ACC112 (cell line): ENCODE measurements at regions not wholly inside any gene's neighbourhood (a gene's known extent, or its start where the extent isn't known, plus 50 kb on each side); places are given as distances from the start of the nearest gene placed in this dataset.
"Not testable (repeated sequence)": the region's sequence is repeated elsewhere in the genome, so short reads cannot be mapped to it uniquely, and the experiment has no call there.

ENCODE experiments used
- H2AFZ ChIP-seq: fragments of 200-600 bp; sonication (generic); one replicate; pipeline ENCODE4 v1.6.0; 2017; ENCODE audit warnings: antibody characterized with exemption, low read length; ENCODE audit not compliant: unreplicated experiment
- H3K27ac ChIP-seq: fragments of 200-600 bp; sonication (generic); 2 replicates; pipeline ENCODE4 v1.5.1; 2014; ENCODE audit warnings: low read depth, mild to moderate bottlenecking, antibody characterized with exemption, low read length, moderate library complexity
- H3K27me3 ChIP-seq: fragments of 200-600 bp; sonication (generic); 2 replicates; pipeline ENCODE4 v1.6.1; 2014; ENCODE audit warnings: mild to moderate bottlenecking, antibody characterized with exemption, low read length, moderate library complexity, mixed read lengths; ENCODE audit not compliant: insufficient read depth
- H3K36me3 ChIP-seq: fragments of 200-600 bp; sonication (generic); 2 replicates; pipeline ENCODE4 v1.6.1; 2016; ENCODE audit warnings: mild to moderate bottlenecking, antibody characterized with exemption, low read length, moderate library complexity, mixed read lengths; ENCODE audit not compliant: insufficient read depth
- H3K4me1 ChIP-seq: fragments of 200-600 bp; sonication (generic); one replicate; pipeline ENCODE4 v1.6.1; 2016; ENCODE audit warnings: low read length, mixed read lengths; ENCODE audit not compliant: insufficient read depth, unreplicated experiment, control insufficient read depth
- H3K4me3 ChIP-seq: fragments of 200-600 bp; sonication (generic); 2 replicates; pipeline ENCODE4 v1.5.1; 2014; ENCODE audit warnings: mild to moderate bottlenecking, low read depth, low read length
- H3K79me2 ChIP-seq: fragments of 200-600 bp; sonication (generic); one replicate; pipeline ENCODE4 v1.6.0; 2016; ENCODE audit warnings: low read length; ENCODE audit not compliant: control insufficient read depth, unreplicated experiment, insufficient read depth

DNA sequence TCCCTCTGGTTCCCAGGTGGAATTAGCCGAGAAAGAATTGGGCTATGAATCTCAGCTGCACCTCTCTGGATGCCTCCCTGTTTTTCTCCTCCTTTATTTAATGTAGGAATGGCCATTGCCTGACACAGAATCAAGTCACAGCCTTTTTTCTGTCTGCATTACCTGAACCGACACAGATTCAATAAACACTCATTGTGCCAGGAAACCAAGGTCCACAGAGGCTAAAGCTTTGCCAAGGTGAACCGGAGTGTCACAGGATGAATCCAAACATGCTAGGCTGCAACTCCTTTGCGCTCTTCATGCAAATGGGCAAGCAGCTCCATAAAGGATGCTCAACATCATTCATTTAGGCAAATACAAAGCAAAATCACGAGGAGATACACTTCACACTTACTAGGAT is 199.8 kb upstream of the AGTR2 start:
- H2AFZ ChIP-seq, result no peak overlapping the region
- no peaks in the 10 kb centered on the region for H3K27me3 ChIP-seq
- no peaks in the 10 kb centered on the region for H3K36me3 ChIP-seq
- H3K79me2 ChIP-seq, result peaks cover 13% of the 10 kb centered on the region
- H3K4me3 ChIP-seq, result no peak overlapping the region
- no peak overlapping the region for H3K27ac ChIP-seq
- H3K4me1 ChIP-seq, result no peaks in the 10 kb centered on the region

DNA sequence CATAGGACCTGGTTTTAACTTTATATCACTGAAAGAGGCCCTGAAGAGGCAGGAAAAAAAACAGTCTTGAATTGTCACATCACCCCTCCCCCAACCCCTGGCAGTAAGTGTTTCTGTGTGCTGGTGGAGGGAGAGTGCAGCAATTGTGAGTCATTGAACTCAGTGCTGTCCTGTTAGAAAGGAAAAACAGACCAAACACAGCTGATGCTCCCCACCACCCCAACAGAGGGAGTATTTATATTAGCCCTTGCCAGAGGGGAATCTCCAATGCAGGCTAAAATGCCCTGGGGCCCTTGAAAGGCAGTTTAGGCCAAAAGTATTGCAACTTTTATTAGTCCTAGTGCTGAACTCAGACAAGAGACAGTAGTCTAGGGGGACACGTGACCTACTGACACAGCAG is 197.8 kb upstream of the AGTR2 start:
- no peaks in the 10 kb centered on the region for H3K36me3 ChIP-seq
- H3K4me1 ChIP-seq, result no peaks in the 10 kb centered on the region
- H3K27me3 ChIP-seq, result no peaks in the 10 kb centered on the region
- no peak overlapping the region for H2AFZ ChIP-seq
- H3K27ac ChIP-seq, result no peak overlapping the region
- H3K4me3 ChIP-seq, result no peak overlapping the region
- peaks cover 2% of the 10 kb centered on the region for H3K79me2 ChIP-seq

DNA sequence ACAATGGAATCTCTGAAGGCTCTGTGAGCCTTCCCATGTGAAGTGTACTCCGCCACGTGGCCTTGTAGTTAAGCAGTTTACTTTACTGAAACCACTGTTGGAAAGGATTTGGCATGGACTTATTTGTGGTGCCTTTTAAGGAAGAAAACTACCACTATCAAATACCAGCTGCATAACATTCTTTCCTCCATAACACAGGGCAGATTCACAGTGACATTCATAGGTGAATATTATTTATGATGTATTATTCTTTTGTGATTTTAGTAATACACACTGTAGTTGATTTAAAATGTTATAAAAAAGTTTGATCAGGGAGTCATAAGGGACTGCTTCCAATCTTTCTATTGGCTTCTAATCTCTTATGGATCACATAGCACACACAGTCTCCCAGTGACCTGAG is 192.5 kb upstream of the AGTR2 start:
- no peaks in the 10 kb centered on the region for H3K27me3 ChIP-seq
- no peak overlapping the region for H3K27ac ChIP-seq
- no peaks in the 10 kb centered on the region for H3K36me3 ChIP-seq
- H3K4me3 ChIP-seq, result no peak overlapping the region
- no peaks in the 10 kb centered on the region for H3K79me2 ChIP-seq
- no peaks in the 10 kb centered on the region for H3K4me1 ChIP-seq
- no peak overlapping the region for H2AFZ ChIP-seq

DNA sequence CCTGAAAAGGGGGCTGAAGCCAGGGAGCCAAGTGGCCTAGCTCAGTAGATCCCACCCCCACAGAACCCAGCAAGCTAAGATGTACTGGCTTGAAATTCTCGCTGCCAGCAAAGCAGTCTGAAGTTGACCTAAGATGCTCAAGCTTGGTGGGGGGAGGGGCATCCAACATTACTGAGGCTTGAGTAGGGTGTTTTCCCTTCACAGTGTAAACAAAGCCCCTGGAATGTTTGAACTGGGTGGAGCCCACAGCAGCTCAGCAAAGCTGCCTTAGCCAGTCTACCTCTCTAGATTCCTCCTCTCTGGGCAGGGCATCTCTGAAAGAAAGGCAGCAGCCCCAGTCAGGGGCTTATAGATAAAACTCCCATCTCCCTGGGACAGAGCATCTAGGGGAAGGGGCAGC is 187.4 kb upstream of the AGTR2 start:
- H3K4me3 ChIP-seq, H3K27ac ChIP-seq, H3K27me3 ChIP-seq, H2AFZ ChIP-seq, H3K36me3 ChIP-seq, H3K79me2 ChIP-seq, H3K4me1 ChIP-seq: not testable (repeated sequence)

DNA sequence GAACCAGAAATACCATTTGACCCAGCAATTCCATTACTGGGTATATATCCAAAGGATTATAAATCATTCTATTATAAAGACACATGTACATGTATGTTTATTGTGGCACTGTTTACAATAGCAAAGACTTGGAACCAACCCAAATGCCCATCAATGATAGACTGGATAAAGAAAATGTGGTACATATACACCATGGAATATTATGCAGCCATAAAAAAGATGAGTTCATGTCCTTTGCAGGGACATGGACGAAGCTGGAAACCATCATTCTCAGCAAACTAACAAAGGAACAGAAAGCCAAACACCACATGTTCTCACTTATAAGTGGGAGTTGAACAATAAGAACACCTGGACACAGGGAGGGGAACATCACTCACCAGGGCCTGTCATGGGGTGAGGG is 183.1 kb upstream of the AGTR2 start:
- not testable (repeated sequence) for H3K4me3 ChIP-seq, H2AFZ ChIP-seq, H3K27me3 ChIP-seq

DNA sequence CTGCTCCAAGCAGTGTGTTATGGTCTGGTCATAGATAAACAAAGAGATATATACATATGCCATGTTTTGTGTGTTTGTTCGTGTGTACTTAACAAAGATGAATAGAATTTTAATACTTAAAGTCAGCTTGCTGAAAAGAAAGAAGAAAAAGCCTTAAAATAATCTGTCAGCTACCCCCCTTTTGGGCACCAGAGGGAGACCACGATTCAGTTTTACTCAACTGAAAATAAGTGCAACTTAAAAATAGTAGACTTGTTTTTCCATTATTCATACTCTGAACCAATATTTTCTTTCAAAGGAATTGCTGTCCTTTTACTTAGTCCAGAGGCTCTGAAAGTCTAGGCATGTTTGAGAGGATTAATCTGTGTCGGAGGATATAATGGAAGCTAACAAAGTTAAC is 181.7 kb upstream of the AGTR2 start:
- H3K27ac ChIP-seq, result no peak overlapping the region
- no peaks in the 10 kb centered on the region for H3K79me2 ChIP-seq
- H3K4me1 ChIP-seq, result no peaks in the 10 kb centered on the region
- no peak overlapping the region for H2AFZ ChIP-seq
- no peaks in the 10 kb centered on the region for H3K36me3 ChIP-seq
- H3K4me3 ChIP-seq, result no peak overlapping the region
- no peaks in the 10 kb centered on the region for H3K27me3 ChIP-seq

More for the DNA sequence above, 183.1 kb upstream of the AGTR2 start:
- not testable (repeated sequence) for H3K79me2 ChIP-seq, H3K4me1 ChIP-seq, H3K27ac ChIP-seq, H3K36me3 ChIP-seq

DNA sequence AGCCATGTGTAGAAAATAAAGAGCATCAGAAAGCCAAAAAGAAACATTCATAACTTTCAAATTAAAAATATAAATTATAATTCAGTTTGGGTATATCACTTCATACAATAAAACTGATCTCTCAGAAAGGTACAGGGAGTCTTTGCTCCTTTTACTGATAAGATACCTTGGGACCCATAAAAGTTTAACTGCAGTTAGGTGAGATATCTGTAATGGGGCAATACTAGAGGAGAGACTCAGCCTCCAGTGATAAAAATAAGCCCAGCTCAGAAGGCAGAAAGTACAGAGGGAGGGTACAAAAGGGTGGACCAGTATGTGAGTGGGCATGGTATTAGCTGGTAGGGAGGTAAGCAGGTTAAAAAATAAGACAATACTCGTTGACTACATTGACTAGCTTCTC is 180.9 kb upstream of the AGTR2 start:
- Histone ChIP-seq H2AFZ (no peak overlapping the region), H3K27ac (no peak overlapping the region), H3K79me2 (no peaks in the 10 kb centered on the region), H3K27me3 (no peaks in the 10 kb centered on the region), H3K4me1 (no peaks in the 10 kb centered on the region), H3K36me3 (no peaks in the 10 kb centered on the region), H3K4me3 (no peak overlapping the region)

DNA sequence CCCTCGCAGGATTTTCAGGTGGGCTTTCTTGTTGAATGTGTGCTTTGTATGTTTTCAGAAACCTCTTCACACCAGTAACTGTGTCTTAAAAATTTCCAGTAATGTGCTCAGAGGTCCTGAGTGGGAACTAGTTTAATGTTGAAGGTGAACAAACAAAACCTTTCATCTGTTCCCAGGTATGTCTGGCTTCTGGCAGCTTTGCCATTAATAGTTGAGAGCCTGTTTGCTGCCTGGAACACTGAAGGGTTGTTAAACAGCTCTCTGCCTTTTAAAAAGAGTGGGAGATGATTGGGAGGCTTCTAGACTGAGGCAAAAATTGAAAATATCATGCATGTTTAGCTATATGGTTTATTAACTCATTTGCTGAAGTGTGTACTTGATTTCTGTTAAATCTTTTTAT is 161.2 kb upstream of the AGTR2 start:
- Histone ChIP-seq H3K27me3 (no peaks in the 10 kb centered on the region), H3K4me1 (no peaks in the 10 kb centered on the region), H2AFZ (no peak overlapping the region), H3K27ac (no peak overlapping the region), H3K4me3 (no peak overlapping the region), H3K79me2 (no peaks in the 10 kb centered on the region), H3K36me3 (no peaks in the 10 kb centered on the region)

DNA sequence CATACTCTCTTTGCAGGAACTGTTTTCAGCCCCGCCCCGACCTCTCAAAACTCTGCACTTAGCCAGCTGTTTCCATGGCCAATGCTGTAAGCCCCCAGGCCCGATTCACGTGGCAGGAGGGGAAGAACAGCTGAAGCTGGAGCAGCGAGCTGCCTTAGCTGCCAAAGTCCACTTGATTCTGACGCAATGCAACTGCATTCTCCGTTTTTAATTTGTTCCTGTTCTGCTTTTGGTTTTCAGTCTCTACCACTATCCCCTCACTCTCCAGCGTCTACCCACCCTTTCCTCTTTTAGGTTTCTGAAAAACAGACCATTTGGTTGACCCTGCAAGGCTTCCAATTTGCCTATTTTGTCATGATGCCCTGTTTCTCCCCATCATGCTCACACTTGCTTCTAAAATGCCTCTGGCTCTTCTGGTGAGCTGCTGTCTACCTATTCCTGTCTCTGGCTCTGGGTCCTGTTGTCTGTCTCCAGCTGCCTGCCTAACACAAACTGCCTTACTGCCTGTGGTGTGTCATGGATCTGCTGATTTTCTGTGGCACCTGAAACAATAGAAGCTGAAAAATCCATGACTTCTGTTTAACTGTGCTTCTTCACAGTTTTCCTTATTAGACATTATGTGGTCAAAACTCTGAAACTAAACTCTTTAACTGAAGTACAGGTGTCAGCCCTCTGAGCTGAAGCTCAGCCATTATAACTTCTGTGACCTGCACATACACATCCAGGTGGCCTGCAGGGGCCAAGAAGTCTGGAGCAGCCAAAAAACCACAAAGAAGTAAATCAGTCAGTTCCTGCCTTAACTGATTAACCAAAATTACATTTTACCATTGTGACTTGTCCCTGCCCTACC is 160.5 kb upstream of the AGTR2 start:
- H3K27ac ChIP-seq, result no peak overlapping the region
- no peaks in the 10 kb centered on the region for H3K36me3 ChIP-seq
- H3K27me3 ChIP-seq, result no peaks in the 10 kb centered on the region
- H3K79me2 ChIP-seq, result no peaks in the 10 kb centered on the region
- no peak overlapping the region for H2AFZ ChIP-seq
- no peaks in the 10 kb centered on the region for H3K4me1 ChIP-seq
- H3K4me3 ChIP-seq, result no peak overlapping the region

DNA sequence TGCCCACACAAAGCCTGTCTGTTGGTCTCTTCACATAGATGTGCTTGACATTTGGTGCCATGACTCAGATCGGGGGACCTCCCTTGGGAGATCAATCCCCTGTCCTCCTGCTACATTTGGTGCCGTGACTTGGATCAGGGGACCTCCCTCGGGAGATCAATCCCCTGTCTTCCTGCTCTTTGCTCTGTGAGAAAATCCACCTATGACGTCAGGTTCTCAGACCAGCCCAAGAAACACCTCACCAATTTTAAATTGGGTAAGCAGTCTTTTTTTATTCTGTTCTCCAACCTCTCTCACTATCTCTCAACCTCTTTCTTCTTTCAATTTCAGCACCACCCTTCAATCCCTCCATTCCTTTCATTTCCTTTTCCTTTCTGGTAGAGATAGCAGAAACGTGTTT is 159.6 kb upstream of the AGTR2 start:
- no peak overlapping the region for H3K27ac ChIP-seq
- no peaks in the 10 kb centered on the region for H3K79me2 ChIP-seq
- no peak overlapping the region for H2AFZ ChIP-seq
- no peak overlapping the region for H3K4me3 ChIP-seq
- no peaks in the 10 kb centered on the region for H3K36me3 ChIP-seq
- H3K27me3 ChIP-seq, result no peaks in the 10 kb centered on the region
- no peaks in the 10 kb centered on the region for H3K4me1 ChIP-seq

DNA sequence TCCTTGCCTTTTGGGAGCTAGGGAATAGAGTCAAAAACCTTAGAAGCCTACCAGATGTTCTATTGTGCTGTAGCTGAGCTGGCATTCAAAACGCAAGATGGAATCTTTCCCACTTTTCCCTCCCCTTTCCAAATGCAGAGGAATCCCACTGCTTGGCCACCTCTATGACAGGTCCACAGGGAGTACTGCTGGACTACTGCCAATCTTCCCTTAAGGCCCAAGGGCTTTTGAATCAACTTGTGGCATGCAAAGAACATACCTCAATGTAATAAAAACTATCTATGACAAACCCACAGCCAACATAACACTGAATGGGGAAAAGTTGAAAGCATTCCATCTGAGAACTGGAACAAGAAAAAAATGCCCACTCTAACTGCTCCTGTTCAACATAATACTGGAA is 139.2 kb upstream of the AGTR2 start:
- H3K36me3 ChIP-seq, result no peaks in the 10 kb centered on the region
- H3K27me3 ChIP-seq, result no peaks in the 10 kb centered on the region
- no peak overlapping the region for H2AFZ ChIP-seq
- H3K79me2 ChIP-seq, result no peaks in the 10 kb centered on the region
- no peak overlapping the region for H3K27ac ChIP-seq
- no peak overlapping the region for H3K4me3 ChIP-seq
- H3K4me1 ChIP-seq, result no peaks in the 10 kb centered on the region
